ENCODE measurements at regions not wholly inside any gene's neighbourhood (a gene's known extent, or its start where the extent isn't known, plus 50 kb on each side); places are given as distances from the start of the nearest gene placed in this dataset.
A peak's percentile ranks its signal among the peaks of the same experiment; 100 is the strongest.
"Not testable (repeated sequence)": the region's sequence is repeated elsewhere in the genome, so short reads cannot be mapped to it uniquely, and the experiment has no call there.

- DNase-seq (ENCODE audit: low read depth) = no peak
- no peak overlapping the region for H3K4me3 ChIP-seq (replicated peaks; ENCODE audit: low read depth, low read length)
- TF ChIP-seq CTCF (IDR thresholded peaks at IDR 0.05; ENCODE audit: low read length, missing control alignments) = no peak
These were observed 333.9 kb upstream of the CNR1 start for GRCh38 chr6:88499845-88500699.

GRCh38 chr6:88499436-88499835 lies 333.3 kb upstream of the CNR1 start:
- TF ChIP-seq CTCF (IDR thresholded peaks at IDR 0.05; ENCODE audit: low read length, missing control alignments) = no peak
- no peak for DNase-seq (ENCODE audit: low read depth)

GRCh38 chr6:88497403-88497802 lies 331.3 kb upstream of the CNR1 start:
- not testable (repeated sequence) for H3K4me3 ChIP-seq (replicated peaks; ENCODE audit: low read depth, low read length); DNase-seq (ENCODE audit: low read depth)

More at GRCh38 chr6:88499436-88499835, 333.3 kb upstream of the CNR1 start:
- no peak overlapping the region for H3K4me3 ChIP-seq (replicated peaks; ENCODE audit: low read depth, low read length)

GRCh38 chr6:88494401-88495140 lies 328.4 kb upstream of the CNR1 start:
- no peak for TF ChIP-seq CTCF (IDR thresholded peaks at IDR 0.05; ENCODE audit: low read length, missing control alignments)
- no peak overlapping the region for H3K4me3 ChIP-seq (replicated peaks; ENCODE audit: low read depth, low read length)
- no peak for DNase-seq (ENCODE audit: low read depth)

- DNase-seq (ENCODE audit: low read depth) = no peak
- TF ChIP-seq CTCF (IDR thresholded peaks at IDR 0.05; ENCODE audit: low read length, missing control alignments) = no peak
These were observed 327.6 kb upstream of the CNR1 start for GRCh38 chr6:88493717-88494116.

GRCh38 chr6:88492824-88493223 lies 326.7 kb upstream of the CNR1 start:
- peak; percentile 63 for DNase-seq (ENCODE audit: low read depth)
- no peak overlapping the region for H3K4me3 ChIP-seq (replicated peaks; ENCODE audit: low read depth, low read length)
- TF ChIP-seq CTCF (IDR thresholded peaks at IDR 0.05; ENCODE audit: low read length, missing control alignments) = peak; percentile 55

More at GRCh38 chr6:88493717-88494116, 327.6 kb upstream of the CNR1 start:
- H3K4me3 ChIP-seq (replicated peaks; ENCODE audit: low read depth, low read length) = no peak overlapping the region

- no peak for TF ChIP-seq CTCF (IDR thresholded peaks at IDR 0.05; ENCODE audit: low read length, missing control alignments)
- peak; percentile 1 for DNase-seq (ENCODE audit: low read depth)
- no peak overlapping the region for H3K4me3 ChIP-seq (replicated peaks; ENCODE audit: low read depth, low read length)
These were observed 326.1 kb upstream of the CNR1 start for GRCh38 chr6:88492241-88492640.
